ENCODE measurements at regions not wholly inside any gene's neighbourhood (a gene's known extent, or its start where the extent isn't known, plus 50 kb on each side); places are given as distances from the start of the nearest gene placed in this dataset.

GRCh38 chr15:81795899-81796298 lies 249.9 kb downstream of the MEX3B start:
- ChIA-PET CTCF (no interaction called here), POLR2A (no interaction called here)
- Histone ChIP-seq H3K27ac (ENCODE audit: insufficient read depth, low read depth, low read length) (no peak overlapping the region), H2AFZ (ENCODE audit: low read depth, low read length) (no peak overlapping the region), H3K27me3 (ENCODE audit: control insufficient read depth in 2 of 2, insufficient read depth in 2 of 2, low read length in 2 of 2) (no peaks in the 10 kb centered on the region), H4K20me1 (replicated peaks; ENCODE audit: control insufficient read depth, extremely low read depth, insufficient read depth, low read length) (no peaks in the 10 kb centered on the region), H3K36me3 (ENCODE audit: control insufficient read depth in 2 of 2, extremely low read depth in 1 of 2, insufficient read depth in 2 of 2, low read length in 2 of 2) (no peaks in the 10 kb centered on the region), H3K9me3 (replicated peaks; ENCODE audit: control insufficient read depth, insufficient read depth, low read length) (no peaks in the 10 kb centered on the region), H3K9me1 (replicated peaks; ENCODE audit: control insufficient read depth, extremely low read depth, insufficient read depth, low read length) (no peaks in the 10 kb centered on the region), H3K4me3 (replicated peaks in 1 of 3; ENCODE audit: insufficient read depth in 1 of 3, low read depth in 1 of 3, low read length in 3 of 3) (no peak overlapping the region), H3K4me1 (ENCODE audit: control insufficient read depth, extremely low read depth, insufficient read depth, low read length) (no peaks in the 10 kb centered on the region), H3K9ac (replicated peaks; ENCODE audit: extremely low read depth, insufficient read depth, low read length) (no peak overlapping the region), H3K4me2 (ENCODE audit: insufficient read depth, low read length) (no peak overlapping the region), H3K79me2 (ENCODE audit: control insufficient read depth, insufficient read depth, low read length) (no peaks in the 10 kb centered on the region)
- intact Hi-C loops (cut with micrococcal nuclease) (no loop called here), dilution Hi-C loops (cut with MboI; ENCODE audit: extremely low pct_ligation_motif_present, low sequenced_read_pairs) (no loop called here)
- TF ChIP-seq POLR2A (IDR thresholded peaks at IDR 0.05; ENCODE audit: low read depth, low read length) (no peak), MYC (IDR thresholded peaks at IDR 0.05; ENCODE audit: low read depth, low read length) (no peak), CTCF (IDR thresholded peaks at IDR 0.05; ENCODE audit: extremely low read depth in 1 of 2, insufficient read depth in 1 of 2, low read depth in 1 of 2, low read length in 2 of 2) (no peak), FOS (IDR thresholded peaks at IDR 0.05; ENCODE audit: borderline replicate concordance, insufficient read depth, low read length) (no peak), GATA2 (IDR thresholded peaks at IDR 0.05; ENCODE audit: insufficient read depth, insufficient read length, low read depth, low read length) (no peak), POLR2AphosphoS5 (IDR thresholded peaks at IDR 0.05; ENCODE audit: insufficient read depth, low read depth, low read length) (no peak), JUN (IDR thresholded peaks at IDR 0.05; ENCODE audit: borderline replicate concordance, insufficient read depth, insufficient read length, low read depth) (no peak)
- TF ChIP-seq, protein P1, sequence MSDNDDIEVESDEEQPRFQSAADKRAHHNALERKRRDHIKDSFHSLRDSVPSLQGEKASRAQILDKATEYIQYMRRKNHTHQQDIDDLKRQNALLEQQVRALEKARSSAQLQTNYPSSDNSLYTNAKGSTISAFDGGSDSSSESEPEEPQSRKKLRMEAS (IDR thresholded peaks at IDR 0.05; ENCODE audit: insufficient read depth, insufficient read length): no peak
- DNase-seq (ENCODE audit: low read depth, low spot score): no peak
- no peak for FAIRE-seq
- no TSS peak for BruUV-seq (replicated peaks)
